ENCODE measurements at regions not wholly inside any gene's neighbourhood (a gene's known extent, or its start where the extent isn't known, plus 50 kb on each side); places are given as distances from the start of the nearest gene placed in this dataset.

- TF ChIP-seq EP300 (IDR thresholded peaks at IDR 0.05) (no peak), CTCF (IDR thresholded peaks at IDR 0.05) (no peak), POLR2AphosphoS5 (IDR thresholded peaks at IDR 0.05) (no peak), POLR2A (IDR thresholded peaks at IDR 0.05) (no peak)
- H3K4me3 ChIP-seq, result no peak overlapping the region
- H3K27ac ChIP-seq, result no peak overlapping the region
- peaks cover 0 to 19% (median 10%) of the 10 kb centered on the region in 4 donors for H3K4me1 ChIP-seq
- no peaks in the 10 kb centered on the region for H3K9me3 ChIP-seq
- DNase-seq, result no peak
- H3K27me3 ChIP-seq, result no peaks in the 10 kb centered on the region
- WGBS, 2 donors, result 64 to 67% methylated on average over 2 of the region's 2 CpGs
- H3K36me3 ChIP-seq, result no peaks in the 10 kb centered on the region
- intact Hi-C loops (cut with DNase I), result no loop called here
Measured at GRCh38 chr3:145864336-145864735, 296.6 kb downstream of the PLOD2 start.

- no peaks in the 10 kb centered on the region for H3K27me3 ChIP-seq
- no peak overlapping the region for H3K4me3 ChIP-seq
- DNase-seq, result no peak
- H3K27ac ChIP-seq, result no peak overlapping the region
- intact Hi-C loops (cut with DNase I), result no loop called here
- peaks cover 0 to 19% (median 10%) of the 10 kb centered on the region in 4 donors for H3K4me1 ChIP-seq
- no peaks in the 10 kb centered on the region for H3K36me3 ChIP-seq
- H3K9me3 ChIP-seq, result no peaks in the 10 kb centered on the region
- TF ChIP-seq CTCF (IDR thresholded peaks at IDR 0.05) (no peak), POLR2AphosphoS5 (IDR thresholded peaks at IDR 0.05) (no peak), POLR2A (IDR thresholded peaks at IDR 0.05) (no peak), EP300 (IDR thresholded peaks at IDR 0.05) (no peak)
- WGBS, 2 donors, result 50 to 66% methylated on average over 4 of the region's 4 CpGs
Measured at GRCh38 chr3:145865399-145866018, 295.5 kb downstream of the PLOD2 start.

GRCh38 chr3:145869958-145870357, 291.0 kb downstream of the PLOD2 start:
- Histone ChIP-seq H3K4me1 (peaks cover 0 to 12% (median 10%) of the 10 kb centered on the region in 4 donors), H3K27me3 (no peaks in the 10 kb centered on the region), H3K4me3 (no peak overlapping the region), H3K36me3 (no peaks in the 10 kb centered on the region), H3K9me3 (no peaks in the 10 kb centered on the region), H3K27ac (no peak overlapping the region)
- WGBS, 2 donors, result 48 to 55% methylated on average over 1 of the region's 1 CpG
- TF ChIP-seq POLR2A (IDR thresholded peaks at IDR 0.05) (no peak), CTCF (IDR thresholded peaks at IDR 0.05) (no peak), EP300 (IDR thresholded peaks at IDR 0.05) (no peak), POLR2AphosphoS5 (IDR thresholded peaks at IDR 0.05) (no peak)
- no peak for DNase-seq
- intact Hi-C loops (cut with DNase I), result no loop called here

GRCh38 chr3:145882436-145882835, 278.5 kb downstream of the PLOD2 start:
- H3K36me3 ChIP-seq, result no peaks in the 10 kb centered on the region
- intact Hi-C loops (cut with DNase I), result no loop called here
- no peak for DNase-seq
- H3K9me3 ChIP-seq, result peaks cover 0 to 1% (median 0%) of the 10 kb centered on the region in 4 donors
- TF ChIP-seq POLR2A (IDR thresholded peaks at IDR 0.05) (no peak), EP300 (IDR thresholded peaks at IDR 0.05) (no peak), CTCF (IDR thresholded peaks at IDR 0.05) (no peak), POLR2AphosphoS5 (IDR thresholded peaks at IDR 0.05) (no peak)
- no peaks in the 10 kb centered on the region for H3K27me3 ChIP-seq
- no peak overlapping the region for H3K4me3 ChIP-seq
- H3K27ac ChIP-seq, result no peak overlapping the region
- WGBS, 2 donors, result 72 to 79% methylated on average over 2 of the region's 2 CpGs
- H3K4me1 ChIP-seq, result no peaks in the 10 kb centered on the region

GRCh38 chr3:145889730-145890129, 271.3 kb downstream of the PLOD2 start:
- no peak for DNase-seq
- 56 to 60% methylated on average over 2 of the region's 2 CpGs for WGBS, 2 donors
- no peak overlapping the region for H3K4me3 ChIP-seq
- no peak overlapping the region for H3K27ac ChIP-seq
- no peaks in the 10 kb centered on the region for H3K9me3 ChIP-seq
- no peaks in the 10 kb centered on the region for H3K36me3 ChIP-seq
- TF ChIP-seq EP300 (IDR thresholded peaks at IDR 0.05), result no peak
- no peaks in the 10 kb centered on the region for H3K4me1 ChIP-seq
- intact Hi-C loops (cut with DNase I), result no loop called here
- H3K27me3 ChIP-seq, result no peaks in the 10 kb centered on the region

Data from sigmoid colon (tissue), 6 donors.